AG04449 (cell line): ENCODE measurements at regions not wholly inside any gene's neighbourhood (a gene's known extent, or its start where the extent isn't known, plus 50 kb on each side); places are given as distances from the start of the nearest gene placed in this dataset.

Experiments
- CTCF ChIA-PET: fragments of 350-600 bp; formaldehyde crosslinking; extraction: SDS; loops from one replicate; lab custom pipeline; 2021; ENCODE audit warnings: antibody characterized with exemption; lab: Yijun Ruan, JAX
- POLR2A ChIA-PET: fragments of 400-600, 350-600 bp; formaldehyde crosslinking; extraction: SDS; loops from one replicate; lab custom pipeline; 2020; ENCODE audit warnings: antibody characterized with exemption, inconsistent platforms; lab: Yijun Ruan, JAX
- DNase-seq: peaks from one replicate; pipeline ENCODE4 v3.0.0-alpha.2; 2010; ENCODE audit warnings: low read depth, low spot score
- H3K4me3 ChIP-seq: 2 replicates; pipeline ENCODE4 v1.5.1; 2011; ENCODE audit warnings: low read depth, mild to moderate bottlenecking, control low read depth, low read length
- TF ChIP-seq, protein P1 (sequence below): IDR thresholded peaks from one replicate; pipeline ENCODE4 v1.5.1; 2011; ENCODE audit warnings: mild to moderate bottlenecking, moderate library complexity, low read length, control low read depth, inconsistent platforms; ENCODE audit not compliant: insufficient read depth; ENCODE audit errors: missing control alignments

DNA sequence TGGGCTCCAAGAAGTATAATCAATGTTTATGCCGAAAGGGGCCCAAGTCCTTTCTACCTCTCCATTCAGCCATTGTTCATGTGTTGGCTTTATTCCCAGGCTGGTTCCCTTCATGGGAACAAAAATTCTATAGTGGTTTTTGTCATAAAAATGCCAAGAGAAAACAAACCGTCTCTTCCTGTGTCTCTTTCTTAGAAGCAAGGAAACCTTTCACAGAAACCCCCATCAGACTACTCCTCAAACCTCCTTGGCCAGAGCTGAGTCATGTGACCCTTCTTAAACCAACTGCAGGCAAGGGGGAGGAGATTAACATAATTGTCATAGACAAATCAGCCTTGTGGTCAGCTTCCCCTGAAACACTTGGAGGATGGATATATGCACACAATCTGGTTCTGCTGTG is 75.1 kb upstream of the TANK start:
- no peak for DNase-seq
- ChIA-PET CTCF (interaction anchor here (6.6 kb wide), 1 partner anchor 21 kb away, joined by 31 read pairs; no protein-coding TSS in a partner anchor), POLR2A (no interaction called here)
- TF ChIP-seq, protein P1, sequence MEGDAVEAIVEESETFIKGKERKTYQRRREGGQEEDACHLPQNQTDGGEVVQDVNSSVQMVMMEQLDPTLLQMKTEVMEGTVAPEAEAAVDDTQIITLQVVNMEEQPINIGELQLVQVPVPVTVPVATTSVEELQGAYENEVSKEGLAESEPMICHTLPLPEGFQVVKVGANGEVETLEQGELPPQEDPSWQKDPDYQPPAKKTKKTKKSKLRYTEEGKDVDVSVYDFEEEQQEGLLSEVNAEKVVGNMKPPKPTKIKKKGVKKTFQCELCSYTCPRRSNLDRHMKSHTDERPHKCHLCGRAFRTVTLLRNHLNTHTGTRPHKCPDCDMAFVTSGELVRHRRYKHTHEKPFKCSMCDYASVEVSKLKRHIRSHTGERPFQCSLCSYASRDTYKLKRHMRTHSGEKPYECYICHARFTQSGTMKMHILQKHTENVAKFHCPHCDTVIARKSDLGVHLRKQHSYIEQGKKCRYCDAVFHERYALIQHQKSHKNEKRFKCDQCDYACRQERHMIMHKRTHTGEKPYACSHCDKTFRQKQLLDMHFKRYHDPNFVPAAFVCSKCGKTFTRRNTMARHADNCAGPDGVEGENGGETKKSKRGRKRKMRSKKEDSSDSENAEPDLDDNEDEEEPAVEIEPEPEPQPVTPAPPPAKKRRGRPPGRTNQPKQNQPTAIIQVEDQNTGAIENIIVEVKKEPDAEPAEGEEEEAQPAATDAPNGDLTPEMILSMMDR: no peak
- H3K4me3 ChIP-seq: no peak overlapping the region

DNA sequence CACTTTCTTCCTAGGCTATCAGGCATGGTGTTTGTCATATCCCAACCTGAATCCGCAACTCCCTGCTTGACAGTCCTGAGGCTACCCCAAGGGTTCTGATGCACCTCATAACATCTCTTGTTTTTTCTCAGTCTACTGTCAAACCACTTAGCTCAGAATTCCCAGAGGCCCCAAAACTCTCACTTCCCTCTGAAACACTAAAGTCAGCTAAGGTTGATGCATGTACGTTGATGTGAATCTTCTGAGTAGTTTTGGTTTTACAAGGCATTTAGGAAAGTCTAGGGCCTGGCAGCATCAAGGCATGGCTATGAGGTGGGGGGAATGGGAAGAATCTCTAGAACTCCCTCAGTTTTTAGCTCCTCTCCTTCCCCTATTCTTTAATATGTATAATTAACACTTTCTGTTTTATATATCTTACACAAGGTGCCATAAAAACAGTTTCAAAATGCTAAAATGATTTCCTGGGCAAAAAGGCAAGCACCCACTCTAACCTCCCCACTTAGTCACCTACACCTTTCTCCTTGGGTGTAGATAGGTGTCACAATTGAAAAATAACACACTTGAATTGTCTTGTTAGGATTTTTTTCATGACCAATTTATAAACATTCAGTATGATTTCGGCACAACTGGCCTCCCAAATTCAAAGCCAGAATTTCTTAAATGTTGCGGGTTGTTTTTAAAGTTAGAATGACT is 71.4 kb upstream of the TANK start:
- CTCF ChIA-PET: interaction anchor here (1.2 to 6.6 kb wide), 2 partner anchors 9 to 25 kb away, joined by 3 to 31 read pairs; no protein-coding TSS in a partner anchor
- POLR2A ChIA-PET: no interaction called here
- TF ChIP-seq, protein P1: no peak

DNA sequence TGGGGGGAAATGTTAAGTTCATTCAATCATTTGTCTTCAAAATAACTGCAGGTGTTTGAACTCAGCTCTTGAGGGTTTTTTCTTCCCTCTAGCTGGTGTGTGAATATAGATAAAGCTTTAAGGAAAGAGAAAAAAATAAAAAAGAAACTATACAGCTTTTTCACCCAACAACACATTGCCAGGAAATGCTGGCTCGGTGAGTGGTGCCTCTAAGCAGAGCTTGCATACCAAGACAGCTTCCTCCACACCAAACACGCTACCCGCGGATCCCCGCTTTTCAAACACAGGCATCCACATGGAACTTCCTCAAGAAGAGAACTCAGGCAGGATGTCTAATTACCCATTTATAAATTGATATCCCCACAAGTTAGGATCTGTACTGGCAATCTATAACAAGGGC is 69.8 kb upstream of the TANK start:
- ChIA-PET CTCF (interaction anchor here (6.6 kb wide), 1 partner anchor 27 kb away, joined by 31 read pairs; no protein-coding TSS in a partner anchor), POLR2A (no interaction called here)
- TF ChIP-seq, protein P1: no peak
- H3K4me3 ChIP-seq: no peak overlapping the region
- no peak for DNase-seq

More for the DNA sequence above, 71.4 kb upstream of the TANK start:
- no peak for DNase-seq
- no peak overlapping the region for H3K4me3 ChIP-seq

DNA sequence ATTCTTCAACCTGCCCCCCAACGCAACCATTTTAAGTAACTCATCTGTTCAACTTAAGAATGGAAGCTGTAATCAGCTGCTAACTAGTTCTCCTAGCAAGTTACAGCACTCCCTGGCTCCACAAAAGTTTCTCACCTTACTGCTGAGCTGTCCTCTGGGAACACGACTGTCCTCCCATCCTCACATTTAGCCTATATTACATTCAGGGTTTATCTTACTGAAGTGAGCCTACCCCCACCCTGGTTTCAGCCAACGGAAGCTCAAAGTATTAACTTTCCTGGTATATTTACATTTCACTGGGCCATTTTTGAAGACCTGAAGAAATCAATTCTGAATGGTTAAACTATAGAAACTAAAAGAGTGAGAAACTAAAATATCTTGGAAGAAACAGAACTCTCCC is 64.9 kb upstream of the TANK start:
- H3K4me3 ChIP-seq: no peak overlapping the region
- DNase-seq: no peak
- ChIA-PET POLR2A (no interaction called here), CTCF (interaction anchor here (0.8 kb wide), 1 partner anchor 9 kb away, joined by 3 read pairs; no protein-coding TSS in a partner anchor)
- TF ChIP-seq, protein P1: no peak

DNA sequence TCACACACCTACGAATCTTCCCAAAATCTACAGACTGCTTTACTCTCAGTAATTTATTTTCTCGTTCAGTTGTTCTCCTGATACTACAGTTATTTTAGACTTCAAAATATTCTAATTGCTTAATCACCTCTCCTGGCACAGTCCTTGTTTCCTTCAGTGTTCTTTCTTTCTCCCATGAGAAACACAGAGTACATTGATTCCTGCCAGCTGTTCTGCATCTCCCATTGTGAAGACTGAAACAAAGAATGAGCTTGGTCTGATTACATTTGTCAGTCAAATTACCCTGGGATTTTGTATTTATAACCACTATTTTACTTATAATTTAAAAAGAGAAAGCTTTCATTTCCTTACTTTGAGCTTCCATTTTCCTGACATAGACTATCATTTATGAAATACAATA is 63.9 kb upstream of the TANK start:
- DNase-seq: no peak
- TF ChIP-seq, protein P1: no peak
- POLR2A ChIA-PET: no interaction called here
- H3K4me3 ChIP-seq: no peak overlapping the region
- CTCF ChIA-PET: interaction anchor here (1.1 kb wide), 1 partner anchor 10 kb away, joined by 3 read pairs; no protein-coding TSS in a partner anchor

DNA sequence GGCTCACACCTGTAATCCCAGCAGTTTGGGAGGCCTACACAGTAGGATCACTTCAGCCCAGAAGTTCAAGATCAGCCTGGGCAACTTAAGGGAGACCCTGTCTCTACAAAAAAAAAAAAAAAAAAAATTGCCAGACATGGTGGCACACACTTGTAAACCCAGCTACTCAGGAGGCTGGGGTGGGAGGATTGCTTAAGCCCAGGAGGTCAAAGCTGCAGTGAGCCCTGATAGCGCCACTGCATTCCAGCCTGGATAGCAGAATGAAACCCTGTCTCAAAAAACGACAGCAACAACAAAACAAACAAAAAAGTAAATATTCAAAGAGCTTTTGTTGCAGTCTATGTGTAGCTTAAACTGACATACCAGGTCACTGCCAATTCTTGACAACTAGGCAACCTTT is 63.1 kb upstream of the TANK start:
- no peak for DNase-seq
- H3K4me3 ChIP-seq: no peak overlapping the region
- ChIA-PET POLR2A (no interaction called here), CTCF (interaction anchor here (1.1 to 1.2 kb wide), 2 partner anchors 10 kb away, joined by 3 read pairs; no protein-coding TSS in a partner anchor)
- TF ChIP-seq, protein P1: no peak
